ENCODE measurements at regions not wholly inside any gene's neighbourhood (a gene's known extent, or its start where the extent isn't known, plus 50 kb on each side); places are given as distances from the start of the nearest gene placed in this dataset.

DNA sequence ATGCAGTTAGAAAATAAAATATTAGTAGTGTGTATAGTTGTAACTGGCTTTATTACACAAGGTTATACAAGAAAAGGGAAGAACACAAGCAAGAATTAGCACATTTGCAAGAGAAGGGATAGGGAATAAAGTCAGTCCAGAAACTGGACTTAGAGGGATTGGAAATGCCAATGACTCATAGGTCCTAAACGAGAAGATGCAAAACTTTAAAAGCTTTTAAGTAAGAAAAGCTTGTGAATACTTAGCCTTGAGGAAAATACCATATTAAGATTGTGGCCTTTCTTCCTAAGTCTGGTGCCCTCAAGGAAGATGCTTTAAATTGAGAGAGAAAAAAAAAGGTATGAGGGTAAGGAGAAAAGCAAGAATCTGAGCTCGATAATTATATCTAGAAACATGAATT is 102.3 kb upstream of the MCHR2 start:
- TF ChIP-seq, protein P1, sequence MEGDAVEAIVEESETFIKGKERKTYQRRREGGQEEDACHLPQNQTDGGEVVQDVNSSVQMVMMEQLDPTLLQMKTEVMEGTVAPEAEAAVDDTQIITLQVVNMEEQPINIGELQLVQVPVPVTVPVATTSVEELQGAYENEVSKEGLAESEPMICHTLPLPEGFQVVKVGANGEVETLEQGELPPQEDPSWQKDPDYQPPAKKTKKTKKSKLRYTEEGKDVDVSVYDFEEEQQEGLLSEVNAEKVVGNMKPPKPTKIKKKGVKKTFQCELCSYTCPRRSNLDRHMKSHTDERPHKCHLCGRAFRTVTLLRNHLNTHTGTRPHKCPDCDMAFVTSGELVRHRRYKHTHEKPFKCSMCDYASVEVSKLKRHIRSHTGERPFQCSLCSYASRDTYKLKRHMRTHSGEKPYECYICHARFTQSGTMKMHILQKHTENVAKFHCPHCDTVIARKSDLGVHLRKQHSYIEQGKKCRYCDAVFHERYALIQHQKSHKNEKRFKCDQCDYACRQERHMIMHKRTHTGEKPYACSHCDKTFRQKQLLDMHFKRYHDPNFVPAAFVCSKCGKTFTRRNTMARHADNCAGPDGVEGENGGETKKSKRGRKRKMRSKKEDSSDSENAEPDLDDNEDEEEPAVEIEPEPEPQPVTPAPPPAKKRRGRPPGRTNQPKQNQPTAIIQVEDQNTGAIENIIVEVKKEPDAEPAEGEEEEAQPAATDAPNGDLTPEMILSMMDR (IDR thresholded peaks at IDR 0.05; ENCODE audit: poor library complexity, severe bottlenecking) = no peak
- no peak for TF ChIP-seq POLR2AphosphoS5 (IDR thresholded peaks at IDR 0.05)
- TF ChIP-seq EZH2 (IDR thresholded peaks at IDR 0.05; ENCODE audit: borderline replicate concordance, insufficient read depth, low read length, poor library complexity, severe bottlenecking) = no peak
